Right cardiac atrium (tissue), 5 donors: ENCODE measurements at regions not wholly inside any gene's neighbourhood (a gene's known extent, or its start where the extent isn't known, plus 50 kb on each side); places are given as distances from the start of the nearest gene placed in this dataset.
"Not testable (repeated sequence)": the region's sequence is repeated elsewhere in the genome, so short reads cannot be mapped to it uniquely, and the experiment has no call there.

Experiments
- ATAC-seq, 2 donors: fragments of 200-7000 bp; cut with Tn5 transposase; one replicate each; pipeline versions ENCODE4 v1.8.0 to v1.9.1; 2020; ENCODE audit warnings: moderate library complexity in 2 of 2, mild to moderate bottlenecking in 1 of 2
- DNase-seq, 3 donors: peaks; one replicate each; pipeline ENCODE4 v3.0.0-alpha.2; 2020
- H3K27ac ChIP-seq: one replicate; pipeline ENCODE4 v1.5.1; 2013; ENCODE audit warnings: mild to moderate bottlenecking, low read length, control low read depth, moderate library complexity
- H3K27me3 ChIP-seq: one replicate; pipeline ENCODE4 v1.6.1; 2013; ENCODE audit not compliant: control insufficient read depth, insufficient read depth
- H3K4me1 ChIP-seq: one replicate; pipeline ENCODE4 v1.6.1; 2013; ENCODE audit warnings: low read length; ENCODE audit not compliant: control insufficient read depth, insufficient read depth
- H3K4me3 ChIP-seq: one replicate; pipeline ENCODE4 v1.5.1; 2013; ENCODE audit warnings: low read length, control low read depth
- H3K9me3 ChIP-seq: one replicate; pipeline ENCODE4 v1.6.1; 2013; ENCODE audit warnings: low read length; ENCODE audit not compliant: control insufficient read depth
- WGBS: extraction: QIAGEN DNeasy Blood & Tissue Kit; methylation state at CpG from one replicate; pipeline ENCODE4 v1.1.7; 2013; 5-methylcytosine and 5-hydroxymethylcytosine counted together
- intact Hi-C, 4 donors: fragments of 100-400 bp; cut with DNase I; formaldehyde crosslinking; loops; one replicate each; pipeline versions ENCODE4 v1.11.0 to v1.14.0; 2022 to 2023
- donor health status: healthy with polysubstance abuse.
- donor health status: DM: no; HTN: yes; CAD: no.
- donor health status: DM: no; HTN: no; CAD: no.
- donor health status: DM: no; HTN: yes; CAD: no; lungs with severe emphysema.
- donor health status: DM: yes; HTN: yes; CAD: no.

DNA sequence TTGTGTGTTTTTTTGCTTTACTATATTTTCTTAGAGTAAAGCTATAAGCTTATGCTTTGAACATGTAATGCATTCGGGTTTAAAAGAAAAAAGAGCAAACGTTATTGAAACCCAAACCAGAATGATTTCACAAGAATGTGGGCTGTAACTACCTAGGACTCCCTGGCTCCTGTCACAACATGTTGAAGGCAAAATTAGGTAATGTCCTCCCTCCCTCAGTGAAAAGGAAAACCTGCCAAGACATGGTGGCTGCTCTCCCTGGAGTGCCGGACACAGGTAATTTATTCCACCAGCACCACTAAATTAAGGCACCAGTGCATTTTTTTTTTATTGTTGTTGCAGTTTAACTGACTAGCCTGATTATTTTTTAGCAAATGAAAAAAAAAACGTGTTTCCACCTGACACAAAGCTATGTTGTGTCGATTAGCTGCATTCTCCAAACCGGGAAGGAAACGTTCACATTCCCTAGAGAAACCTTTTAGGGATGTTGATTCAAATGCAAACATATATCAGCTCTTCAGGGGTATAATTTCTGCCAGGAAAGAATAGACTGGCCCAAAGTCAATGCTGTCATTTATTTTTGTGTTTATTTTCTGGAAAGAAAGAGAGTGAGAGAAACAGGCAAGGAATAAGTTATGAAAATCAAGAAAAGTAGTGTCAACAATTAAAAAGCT lies 134.6 kb downstream of the CCDC34 start:
- intact Hi-C loops, result no loop called here
- 48% methylated on average over 7 of the region's 7 CpGs for WGBS
- Histone ChIP-seq H3K27me3 (no peaks in the 10 kb centered on the region), H3K9me3 (no peaks in the 10 kb centered on the region), H3K4me1 (no peaks in the 10 kb centered on the region), H3K4me3 (no peak overlapping the region), H3K27ac (no peak overlapping the region)
- ATAC-seq (no peak), DNase-seq (no peak)

DNA sequence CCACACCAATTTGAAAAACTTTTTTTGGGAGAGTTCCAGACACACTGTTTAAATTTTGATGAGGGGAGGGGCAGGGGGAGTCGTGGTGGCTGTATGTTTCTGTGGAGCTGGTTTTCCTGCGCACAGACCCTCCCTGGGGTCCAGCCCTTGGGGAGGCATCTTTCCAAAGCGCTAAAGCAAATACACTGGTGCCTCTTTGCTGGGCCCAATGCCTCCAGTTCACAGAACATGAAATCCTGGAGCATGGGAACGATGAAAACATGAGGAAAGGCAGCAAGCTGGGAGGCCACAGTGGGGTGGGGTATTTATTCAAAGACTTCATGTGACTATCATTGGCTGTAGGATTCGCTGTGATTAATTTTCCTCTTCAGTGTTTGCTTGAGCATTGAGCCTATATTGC lies 135.3 kb downstream of the CCDC34 start:
- no peaks in the 10 kb centered on the region for H3K4me1 ChIP-seq

DNA sequence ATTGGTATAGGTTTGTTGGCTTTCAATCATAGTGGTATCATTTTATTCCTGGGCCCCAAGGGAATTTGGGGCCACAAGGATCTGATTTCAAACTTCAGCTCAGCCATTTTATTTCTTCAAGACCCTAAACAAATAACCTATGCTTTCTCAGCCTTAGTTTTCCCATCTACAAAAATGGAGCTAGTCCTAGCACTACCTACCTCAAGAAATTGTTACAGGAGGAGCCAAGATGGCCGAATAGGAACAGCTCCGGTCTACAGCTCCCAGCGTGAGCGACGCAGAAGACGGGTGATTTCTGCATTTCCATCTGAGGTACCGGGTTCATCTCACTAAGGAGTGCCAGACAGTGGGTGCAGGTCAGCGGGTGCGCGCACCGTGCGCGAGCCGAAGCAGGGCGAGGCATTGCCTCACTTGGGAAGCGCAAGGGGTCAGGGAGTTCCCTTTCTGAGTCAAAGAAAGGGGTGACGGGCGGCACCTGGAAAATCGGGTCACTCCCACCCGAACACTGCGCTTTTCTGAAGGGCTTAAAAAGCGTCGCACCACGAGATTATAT lies 143.5 kb downstream of the CCDC34 start:
- intact Hi-C loops, H3K9me3 ChIP-seq, ATAC-seq, H3K4me3 ChIP-seq, DNase-seq, H3K27ac ChIP-seq, H3K27me3 ChIP-seq: not testable (repeated sequence)
- WGBS, result 94% methylated on average over 21 of the region's 24 CpGs
- peaks cover 17% of the 10 kb centered on the region for H3K4me1 ChIP-seq

More for the DNA sequence above, 135.3 kb downstream of the CCDC34 start:
- H3K27ac ChIP-seq, result no peak overlapping the region
- ATAC-seq (no peak), DNase-seq (no peak)
- H3K4me3 ChIP-seq, result no peak overlapping the region
- H3K9me3 ChIP-seq, result no peaks in the 10 kb centered on the region
- no peaks in the 10 kb centered on the region for H3K27me3 ChIP-seq
- intact Hi-C loops, result no loop called here
- WGBS, result 47% methylated on average over 5 of the region's 5 CpGs

DNA sequence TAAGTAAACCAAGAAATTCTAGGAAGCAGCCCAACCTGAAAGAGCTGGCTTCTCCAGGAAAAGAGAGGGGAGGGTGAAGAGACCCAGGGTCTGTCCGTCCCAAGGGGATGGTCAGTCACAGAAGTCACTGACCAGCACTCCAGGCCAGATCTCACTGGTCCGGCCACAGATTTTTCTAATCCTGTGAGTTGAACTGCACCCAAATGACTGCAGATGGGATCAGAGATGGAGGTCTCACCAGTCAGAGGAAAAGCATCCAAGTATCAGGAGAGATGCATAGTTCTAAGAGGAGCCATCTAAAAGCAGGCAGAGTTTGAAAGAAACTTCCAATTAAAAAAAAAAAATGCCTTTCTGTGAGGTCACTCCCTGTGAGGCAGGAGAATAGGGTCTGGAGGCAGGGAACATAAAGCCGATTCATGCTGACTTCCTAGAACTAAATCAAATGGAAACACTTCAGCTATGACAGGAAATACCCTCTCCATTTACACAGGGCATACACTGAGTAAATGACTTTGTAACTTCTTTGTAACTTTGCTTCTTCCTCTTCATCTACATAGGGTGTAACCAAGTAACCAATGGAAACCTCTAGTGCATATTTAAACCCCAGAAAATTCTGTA lies 144.5 kb downstream of the CCDC34 start:
- Histone ChIP-seq H3K9me3 (peaks cover 2% of the 10 kb centered on the region), H3K27me3 (no peaks in the 10 kb centered on the region), H3K27ac (peak overlapping the region; percentile 72), H3K4me3 (no peak overlapping the region), H3K4me1 (peaks cover 17% of the 10 kb centered on the region)
- intact Hi-C loops, result no loop called here
- ATAC-seq, result no peak
- 54% methylated on average over 3 of the region's 3 CpGs for WGBS
- DNase-seq, result no peak

DNA sequence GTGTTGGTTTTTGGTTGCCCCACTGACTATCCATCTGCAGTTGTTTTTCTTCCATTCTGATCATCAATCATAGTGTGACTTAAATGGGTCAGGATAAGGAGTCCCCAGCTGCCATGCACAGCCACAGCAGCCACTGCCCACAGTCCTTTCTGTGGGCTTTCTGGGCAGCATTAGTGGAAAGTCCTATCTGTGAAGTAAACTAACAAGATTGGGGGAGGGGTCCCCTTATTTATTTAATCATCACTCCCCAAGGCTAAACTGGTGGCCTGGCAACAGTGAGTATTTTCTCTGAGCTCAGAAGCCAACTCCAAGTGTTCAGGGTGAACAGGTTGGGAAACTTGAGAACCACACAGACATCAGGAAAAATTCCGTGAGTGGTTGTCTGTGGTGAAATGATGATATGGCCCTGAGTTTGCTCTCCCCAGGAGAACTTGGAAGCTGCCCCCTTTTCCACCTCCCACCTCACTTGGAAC lies 145.0 kb downstream of the CCDC34 start:
- Histone ChIP-seq H3K9me3 (peaks cover 2% of the 10 kb centered on the region), H3K4me1 (peaks cover 17% of the 10 kb centered on the region), H3K4me3 (no peak overlapping the region), H3K27ac (peak overlapping the region; percentile 57), H3K27me3 (no peaks in the 10 kb centered on the region)
- peak in 1 of 3 donors; percentile 32 for DNase-seq
- intact Hi-C loops, result no loop called here
- no peak for ATAC-seq
- WGBS, result 64% methylated on average over 1 of the region's 1 CpG

DNA sequence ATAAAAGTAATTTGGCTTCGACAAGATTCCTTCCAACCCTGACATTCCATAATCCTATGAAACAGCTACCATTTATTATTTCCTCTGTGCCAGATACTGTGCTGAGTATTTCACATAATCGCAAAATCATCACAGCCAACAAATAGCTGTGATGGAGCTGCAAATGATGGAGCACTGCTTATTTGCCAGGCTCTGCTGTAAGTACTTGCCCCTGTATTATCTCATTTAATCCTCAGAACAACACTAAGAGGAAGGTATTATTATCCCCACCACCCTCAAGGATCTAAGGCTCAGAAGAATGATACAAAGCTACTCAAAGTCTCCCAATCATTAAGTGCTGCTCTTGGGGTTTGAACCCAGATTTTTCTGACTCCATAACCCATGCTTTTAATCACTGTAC lies 145.5 kb downstream of the CCDC34 start:
- peaks cover 17% of the 10 kb centered on the region for H3K4me1 ChIP-seq
- peak overlapping the region; percentile 57 for H3K27ac ChIP-seq
- ATAC-seq, result no peak
- H3K27me3 ChIP-seq, result no peaks in the 10 kb centered on the region
- peaks cover 2% of the 10 kb centered on the region for H3K9me3 ChIP-seq
- no peak overlapping the region for H3K4me3 ChIP-seq
- intact Hi-C loops, result no loop called here
- no peak for DNase-seq
- 64% methylated on average over 2 of the region's 2 CpGs for WGBS

DNA sequence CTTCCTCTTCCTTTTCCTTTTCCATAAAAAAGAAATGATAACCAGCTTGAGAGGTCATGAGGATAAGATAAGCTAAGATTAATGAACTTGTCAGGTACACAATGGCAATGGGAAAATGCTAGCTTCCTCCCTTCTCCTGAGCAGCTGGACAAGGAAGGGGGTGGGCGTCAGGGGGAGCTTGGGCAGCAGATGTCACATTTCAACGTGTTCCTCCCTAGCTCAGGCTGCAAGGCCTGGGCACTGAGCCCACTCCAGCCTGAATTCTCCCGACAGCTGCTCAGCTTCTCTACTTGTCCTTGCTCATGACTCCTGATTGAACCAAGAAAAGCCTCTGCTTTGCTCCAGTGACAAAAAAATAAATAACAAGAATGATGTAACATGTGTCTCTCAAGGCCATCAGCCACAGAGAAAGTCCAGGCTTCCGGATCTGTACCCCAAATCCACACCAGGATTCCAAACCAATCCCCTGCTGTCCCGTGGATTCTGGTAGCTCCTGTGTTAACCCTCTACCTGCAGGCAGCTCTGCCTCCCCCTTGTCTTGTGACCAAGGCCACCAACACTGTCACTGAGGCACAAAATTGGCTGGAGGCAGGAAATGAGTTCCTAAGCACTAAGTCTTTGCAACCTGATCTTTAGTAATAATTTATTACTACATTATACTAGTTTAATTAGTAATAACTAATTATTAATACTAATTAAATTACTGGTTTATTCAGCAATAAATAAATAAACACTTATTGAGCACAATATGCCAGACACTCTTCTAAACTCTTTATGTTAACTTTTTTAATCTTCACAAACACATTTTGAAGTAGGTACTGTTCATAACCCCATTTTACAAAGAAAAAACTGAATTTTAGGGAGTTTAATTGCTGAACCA lies 146.5 kb downstream of the CCDC34 start:
- Histone ChIP-seq H3K9me3 (peaks cover 2% of the 10 kb centered on the region), H3K4me1 (peaks cover 17% of the 10 kb centered on the region), H3K27me3 (no peaks in the 10 kb centered on the region), H3K27ac (peak overlapping the region; percentile 79), H3K4me3 (no peak overlapping the region)
- ATAC-seq (peak; percentile 82 to 85), DNase-seq (peak; percentile 82 to 94 (median 94))
- intact Hi-C loops, result no loop called here
- WGBS, result 16% methylated on average over 5 of the region's 5 CpGs

DNA sequence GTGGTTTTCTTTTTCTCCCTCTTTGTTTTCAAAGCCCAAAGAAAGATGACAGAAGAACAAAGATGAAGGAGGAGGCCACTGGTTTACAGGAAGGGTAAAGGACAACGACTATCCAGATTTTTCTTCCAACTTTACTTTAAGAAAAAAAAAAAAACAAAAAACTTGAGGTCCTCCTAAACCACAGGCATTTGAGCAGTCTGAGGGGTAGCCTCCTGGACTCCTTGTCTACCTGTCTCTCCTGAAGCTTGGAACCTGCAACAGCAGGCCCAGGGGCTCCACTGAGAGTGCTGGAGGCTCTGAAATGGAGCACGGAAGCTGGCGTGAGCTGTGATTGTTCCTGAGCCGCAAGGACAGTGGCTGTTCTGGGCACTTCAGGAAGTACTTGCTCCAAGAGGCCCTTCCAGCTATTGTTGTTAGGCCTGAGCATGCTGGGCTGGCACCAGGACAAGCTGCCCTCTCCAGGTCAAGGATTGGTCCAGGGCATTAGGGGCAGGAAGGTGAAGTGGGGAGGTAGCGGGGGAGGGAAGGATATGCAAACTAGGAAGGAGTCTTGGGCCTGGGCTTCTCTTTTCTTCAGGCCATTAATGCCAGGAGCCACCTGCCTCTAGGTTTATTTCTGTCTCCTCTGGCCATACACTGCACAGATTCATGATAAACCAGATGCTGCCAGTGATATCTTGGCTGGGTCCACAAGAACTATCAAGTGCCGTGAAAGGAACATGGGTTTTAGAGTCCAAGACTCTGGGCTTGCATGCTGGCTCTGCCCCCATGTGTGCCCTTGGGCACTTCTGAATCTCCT lies 147.3 kb downstream of the CCDC34 start:
- Histone ChIP-seq H3K9me3 (peaks cover 2% of the 10 kb centered on the region), H3K4me3 (no peak overlapping the region), H3K27me3 (no peaks in the 10 kb centered on the region), H3K27ac (peak overlapping the region; percentile 67), H3K4me1 (peaks cover 17% of the 10 kb centered on the region)
- ATAC-seq (peak; percentile 78 to 82), DNase-seq (peak; percentile 54 to 83 (median 83))
- 58% methylated on average over 6 of the region's 6 CpGs for WGBS
- intact Hi-C loops, result no loop called here

DNA sequence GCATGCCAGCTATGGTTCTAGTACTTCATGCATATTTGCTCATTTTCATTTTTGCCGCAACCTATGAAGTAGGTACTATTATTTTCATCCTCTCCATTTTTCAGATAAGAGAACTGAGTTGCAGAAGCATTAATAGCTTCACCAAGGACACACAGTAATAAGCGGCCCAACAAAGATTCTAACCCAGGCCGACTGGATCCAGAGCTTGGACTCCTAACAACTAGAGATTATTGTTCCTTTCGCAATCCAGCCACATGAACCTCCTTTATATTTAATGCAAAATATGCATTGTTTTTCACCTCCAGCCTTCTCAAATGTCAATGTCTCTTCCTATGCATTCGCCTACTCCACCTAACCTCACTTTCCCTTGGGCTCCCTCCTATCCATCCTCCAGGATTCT lies 148.3 kb downstream of the CCDC34 start:
- H3K4me1 ChIP-seq, result peaks cover 19% of the 10 kb centered on the region
- H3K4me3 ChIP-seq, result no peak overlapping the region
- intact Hi-C loops, result no loop called here
- DNase-seq, result no peak
- 85% methylated on average over 5 of the region's 5 CpGs for WGBS
- no peaks in the 10 kb centered on the region for H3K27me3 ChIP-seq
- peak overlapping the region; percentile 30 for H3K27ac ChIP-seq
- H3K9me3 ChIP-seq, result peaks cover 2% of the 10 kb centered on the region
- no peak for ATAC-seq

DNA sequence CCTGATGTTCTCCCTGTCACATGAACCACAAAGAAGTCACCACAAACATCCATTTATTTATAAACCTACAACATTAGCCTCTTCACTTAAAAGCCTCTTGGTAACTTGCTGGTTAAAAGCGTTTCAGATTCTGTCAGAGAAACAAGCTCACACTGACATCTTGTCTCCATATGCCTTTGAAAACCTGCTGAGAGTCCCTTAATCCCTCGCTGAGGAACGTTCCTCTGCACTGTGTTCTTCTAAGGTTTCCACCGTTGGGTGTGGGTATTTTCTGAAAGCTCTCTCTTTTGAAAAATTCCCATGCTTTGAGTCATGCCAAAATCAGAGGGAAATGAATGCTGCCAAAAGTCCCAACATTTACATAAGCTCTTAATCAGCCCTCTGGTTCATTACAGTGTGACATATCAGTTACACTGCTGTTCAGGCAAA lies 149.8 kb downstream of the CCDC34 start:
- DNase-seq (no peak), ATAC-seq (peak; percentile 46 to 69)
- H3K9me3 ChIP-seq, result peaks cover 2% of the 10 kb centered on the region
- H3K4me1 ChIP-seq, result peaks cover 19% of the 10 kb centered on the region
- WGBS, result 16% methylated on average over 4 of the region's 4 CpGs
- intact Hi-C loops, result no loop called here
- H3K27me3 ChIP-seq, result no peaks in the 10 kb centered on the region
- H3K4me3 ChIP-seq, result no peak overlapping the region
- H3K27ac ChIP-seq, result peak overlapping the region; percentile 39
